GM23338 (cell line): ENCODE measurements at regions not wholly inside any gene's neighbourhood (a gene's known extent, or its start where the extent isn't known, plus 50 kb on each side); places are given as distances from the start of the nearest gene placed in this dataset.

ENCODE experiments used
- ATAC-seq: fragments of 200-7000 bp; cut with Tn5 transposase; 3 replicates; pipeline ENCODE4 v1.9.1; 2020
- DNase-seq: peaks from one replicate; pipeline ENCODE4 v3.0.0-alpha.2; 2015; ENCODE audit warnings: low spot score
- H2AFZ ChIP-seq: fragments of 200-600 bp; sonication (generic); 2 replicates; pipeline ENCODE4 v1.8.0; 2016; ENCODE audit warnings: antibody characterized with exemption, mild to moderate bottlenecking, moderate library complexity
- H3F3A ChIP-seq: fragments of 200-600 bp; sonication (generic); replicated peaks from 2 replicates; pipeline ENCODE4 v1.8.0; 2017; ENCODE audit warnings: antibody characterized with exemption, mixed run types, low read depth
- H3K27ac ChIP-seq: fragments of 200-600 bp; sonication (generic); 2 replicates; pipeline ENCODE4 v1.6.1; 2016; ENCODE audit warnings: low read depth
- H3K27me3 ChIP-seq: fragments of 200-600 bp; sonication (generic); 2 replicates; pipeline ENCODE4 v1.8.0; 2016; ENCODE audit warnings: mild to moderate bottlenecking, mixed run types, moderate library complexity; ENCODE audit not compliant: insufficient read depth
- H3K36me3 ChIP-seq: fragments of 200-600 bp; sonication (generic); 2 replicates; pipeline ENCODE4 v1.8.0; 2016; ENCODE audit warnings: mild to moderate bottlenecking; ENCODE audit not compliant: insufficient read depth
- H3K4me1 ChIP-seq: fragments of 200-600 bp; sonication (generic); 2 replicates; pipeline ENCODE4 v1.8.0; 2016; ENCODE audit warnings: mild to moderate bottlenecking, moderate library complexity; ENCODE audit not compliant: insufficient read depth
- H3K4me2 ChIP-seq: fragments of 200-600 bp; sonication (generic); 2 replicates; pipeline ENCODE4 v1.7.1; 2017; ENCODE audit warnings: mixed run types
- H3K4me3 ChIP-seq: fragments of 200-600 bp; sonication (generic); 2 replicates; pipeline ENCODE4 v1.6.1; 2016; ENCODE audit warnings: mixed run types
- H3K79me2 ChIP-seq: fragments of 200-600 bp; sonication (generic); replicated peaks from 2 replicates; pipeline ENCODE4 v1.8.0; 2017; ENCODE audit warnings: mild to moderate bottlenecking; ENCODE audit not compliant: insufficient read depth
- H3K9me2 ChIP-seq: fragments of 200-600 bp; sonication (generic); 2 replicates; pipeline ENCODE4 v1.8.0; 2017; ENCODE audit not compliant: insufficient read depth
- H4K20me1 ChIP-seq: fragments of 200-600 bp; sonication (generic); replicated peaks from 2 replicates; pipeline ENCODE4 v1.8.0; 2017; ENCODE audit warnings: mild to moderate bottlenecking; ENCODE audit not compliant: insufficient read depth
- H3K27ac Mint-ChIP-seq: 2 replicates; pipeline ENCODE4 v1.8.0; 2020; ENCODE audit warnings: inconsistent platforms, mild to moderate bottlenecking, moderate library complexity, mixed read lengths
- H3K27me3 Mint-ChIP-seq: 3 replicates; pipeline ENCODE4 v1.8.0; 2022; ENCODE audit warnings: low read depth, mild to moderate bottlenecking, moderate library complexity, mixed read lengths, inconsistent platforms; ENCODE audit not compliant: insufficient read depth, poor library complexity
- H3K36me3 Mint-ChIP-seq: 3 replicates; pipeline ENCODE4 v1.8.0; 2021; ENCODE audit warnings: low read depth, mild to moderate bottlenecking, inconsistent platforms, moderate library complexity, mixed read lengths
- H3K4me1 Mint-ChIP-seq: 3 replicates; pipeline ENCODE4 v1.8.0; 2020; ENCODE audit warnings: mild to moderate bottlenecking, inconsistent platforms, mixed read lengths
- H3K4me3 Mint-ChIP-seq: 3 replicates; pipeline ENCODE4 v1.8.0; 2021; ENCODE audit warnings: moderate library complexity, mild to moderate bottlenecking, inconsistent platforms, mixed read lengths
- H3K9me3 Mint-ChIP-seq: 3 replicates; pipeline ENCODE4 v1.8.0; 2020; ENCODE audit warnings: moderate library complexity, mild to moderate bottlenecking, inconsistent platforms, mixed read lengths
- CREB1 ChIP-seq: fragments of 250-450 bp; sonication (Bioruptor Pico); IDR thresholded peaks from 2 replicates; pipeline ENCODE4 v1.5.0; 2020; ENCODE audit warnings: low read depth, mild to moderate bottlenecking, moderate library complexity
- EZH2 ChIP-seq: fragments of 200-600 bp; sonication (generic); IDR thresholded peaks from one replicate; pipeline ENCODE4 v1.8.0; 2017; ENCODE audit warnings: antibody characterized with exemption, mild to moderate bottlenecking, low read depth; ENCODE audit not compliant: unreplicated experiment
- EZH2phosphoT487 ChIP-seq: fragments of 200-600 bp; sonication (generic); IDR thresholded peaks from one replicate; pipeline ENCODE4 v1.8.1; 2018; ENCODE audit warnings: antibody characterized with exemption; ENCODE audit not compliant: unreplicated experiment
- JUNB ChIP-seq: IDR thresholded peaks from one replicate; pipeline ENCODE4 v1.6.1; 2016; ENCODE audit warnings: antibody characterized with exemption; ENCODE audit not compliant: unreplicated experiment
- POLR2AphosphoS5 ChIP-seq: IDR thresholded peaks from 2 replicates; pipeline ENCODE4 v1.6.1; 2016; ENCODE audit warnings: antibody characterized with exemption, low read depth
- STAT1 ChIP-seq: IDR thresholded peaks from one replicate; pipeline ENCODE4 v1.6.1; 2016; ENCODE audit warnings: antibody characterized with exemption; ENCODE audit not compliant: unreplicated experiment
- ZNF114 ChIP-seq: fragments of 250-450 bp; sonication (Bioruptor Pico); IDR thresholded peaks from 2 replicates; pipeline ENCODE4 v1.5.0; 2020; ENCODE audit warnings: mild to moderate bottlenecking, moderate library complexity
- ZNF331 ChIP-seq: fragments of 250-450 bp; sonication (Bioruptor Pico); IDR thresholded peaks from 2 replicates; pipeline ENCODE4 v1.5.0; 2020; ENCODE audit warnings: low read depth, mild to moderate bottlenecking, moderate library complexity
- TF ChIP-seq, protein P1 (sequence below), 2 experiments: fragments of 200-600 bp in 1 of 2; sonication (generic) in 1 of 2; conservative IDR thresholded peaks; 2 replicates each; pipeline versions ENCODE4 v1.5.1 to v1.6.1; 2016 to 2017; ENCODE audit warnings: antibody characterized with exemption in 2 of 2, low read depth in 2 of 2, mild to moderate bottlenecking in 2 of 2, moderate library complexity in 1 of 2
- TF ChIP-seq, protein P2 (sequence below): IDR thresholded peaks from one replicate; pipeline ENCODE4 v1.6.1; 2018; ENCODE audit warnings: antibody characterized with exemption; ENCODE audit not compliant: unreplicated experiment
- TF ChIP-seq, protein P3 (sequence below): IDR thresholded peaks from 2 replicates; pipeline ENCODE4 v1.6.1; 2016; ENCODE audit warnings: antibody characterized with exemption

DNA sequence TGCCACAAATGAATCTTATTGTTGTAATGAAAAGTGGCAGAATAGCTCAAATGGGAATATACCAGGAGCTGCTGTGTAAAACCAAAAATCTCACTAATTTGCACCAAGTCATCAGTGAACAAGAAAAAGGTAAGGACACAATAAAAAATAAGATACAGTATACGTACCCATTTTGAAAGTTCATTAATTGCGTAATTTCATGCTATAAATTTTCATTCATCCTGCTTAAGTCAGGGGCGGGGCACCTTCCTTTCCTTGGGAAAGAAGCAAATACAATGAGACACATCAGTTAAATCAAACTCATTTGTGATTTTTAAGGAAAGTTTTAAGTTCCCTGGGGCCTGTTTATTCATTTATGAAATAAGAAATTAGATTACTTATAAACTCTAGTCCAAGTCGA, 65.4 kb downstream of the HSPA13 start:
- Histone ChIP-seq H3K4me3 (no peak overlapping the region), H3K9me2 (no peaks in the 10 kb centered on the region), H3F3A (no peaks in the 10 kb centered on the region), H3K27me3 (no peaks in the 10 kb centered on the region), H3K36me3 (no peaks in the 10 kb centered on the region), H3K4me1 (no peaks in the 10 kb centered on the region), H3K4me2 (no peak overlapping the region), H3K27ac (no peak overlapping the region), H3K79me2 (no peaks in the 10 kb centered on the region), H2AFZ (no peak overlapping the region), H4K20me1 (no peaks in the 10 kb centered on the region)
- no peaks in the 10 kb centered on the region for H3K27me3 Mint-ChIP-seq
- H3K27ac Mint-ChIP-seq: no peak overlapping the region
- ATAC-seq (no peak), DNase-seq (no peak)
- H3K36me3 Mint-ChIP-seq: no peaks in the 10 kb centered on the region
- H3K9me3 Mint-ChIP-seq: no peaks in the 10 kb centered on the region
- no peak overlapping the region for H3K4me3 Mint-ChIP-seq
- no peak for TF ChIP-seq CREB1 (CRISPR knock-in tag)
- TF ChIP-seq, protein P1, sequence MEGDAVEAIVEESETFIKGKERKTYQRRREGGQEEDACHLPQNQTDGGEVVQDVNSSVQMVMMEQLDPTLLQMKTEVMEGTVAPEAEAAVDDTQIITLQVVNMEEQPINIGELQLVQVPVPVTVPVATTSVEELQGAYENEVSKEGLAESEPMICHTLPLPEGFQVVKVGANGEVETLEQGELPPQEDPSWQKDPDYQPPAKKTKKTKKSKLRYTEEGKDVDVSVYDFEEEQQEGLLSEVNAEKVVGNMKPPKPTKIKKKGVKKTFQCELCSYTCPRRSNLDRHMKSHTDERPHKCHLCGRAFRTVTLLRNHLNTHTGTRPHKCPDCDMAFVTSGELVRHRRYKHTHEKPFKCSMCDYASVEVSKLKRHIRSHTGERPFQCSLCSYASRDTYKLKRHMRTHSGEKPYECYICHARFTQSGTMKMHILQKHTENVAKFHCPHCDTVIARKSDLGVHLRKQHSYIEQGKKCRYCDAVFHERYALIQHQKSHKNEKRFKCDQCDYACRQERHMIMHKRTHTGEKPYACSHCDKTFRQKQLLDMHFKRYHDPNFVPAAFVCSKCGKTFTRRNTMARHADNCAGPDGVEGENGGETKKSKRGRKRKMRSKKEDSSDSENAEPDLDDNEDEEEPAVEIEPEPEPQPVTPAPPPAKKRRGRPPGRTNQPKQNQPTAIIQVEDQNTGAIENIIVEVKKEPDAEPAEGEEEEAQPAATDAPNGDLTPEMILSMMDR (conservative IDR thresholded peaks at IDR 0.05; ENCODE audit: low read depth in 2 of 2): no peak
- TF ChIP-seq EZH2phosphoT487: no peak
- H3K4me1 Mint-ChIP-seq: peaks cover 4% of the 10 kb centered on the region; the same call in 1 of the 3 replicates

DNA sequence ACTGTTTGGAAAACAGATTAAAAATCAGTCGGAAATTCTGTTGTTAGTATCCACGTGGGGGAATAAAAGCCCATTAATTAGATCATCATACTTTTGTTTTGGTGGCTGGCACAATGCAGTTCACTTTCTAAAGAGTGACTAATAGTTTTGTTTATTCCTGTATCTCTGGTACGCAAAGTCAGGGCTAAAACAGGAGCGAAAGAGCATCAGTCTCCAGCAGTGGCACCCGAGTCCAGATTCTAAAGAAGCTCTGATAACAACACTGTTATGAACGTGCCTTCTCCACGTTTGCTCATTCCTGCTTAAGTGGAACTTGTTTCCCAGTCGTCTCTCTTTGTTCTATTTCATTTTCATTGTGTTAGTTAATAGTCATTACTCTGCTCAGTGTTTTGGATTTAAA, 69.6 kb downstream of the HSPA13 start:
- H3K27ac Mint-ChIP-seq: no peak overlapping the region; the same call in 1 of the 2 replicates
- no peaks in the 10 kb centered on the region for H3K27me3 ChIP-seq
- H3K9me2 ChIP-seq: 0 out of 2 replicates have a peak, but pooled peaks cover 3% of the 10 kb centered on the region
- no peaks in the 10 kb centered on the region for H3K79me2 ChIP-seq
- H3K27ac ChIP-seq: no peak overlapping the region
- no peaks in the 10 kb centered on the region for H3K36me3 ChIP-seq
- DNase-seq (no peak), ATAC-seq (no peak)
- no peak overlapping the region for H2AFZ ChIP-seq
- H4K20me1 ChIP-seq: no peaks in the 10 kb centered on the region
- no peak overlapping the region for H3K4me3 Mint-ChIP-seq
- H3K4me1 Mint-ChIP-seq: peaks cover 5% of the 10 kb centered on the region; the same call in 2 of the 3 replicates
- H3K4me3 ChIP-seq: no peak overlapping the region
- no peaks in the 10 kb centered on the region for H3K27me3 Mint-ChIP-seq
- no peaks in the 10 kb centered on the region; the same call in 1 of the 2 replicates for H3K4me1 ChIP-seq
- no peaks in the 10 kb centered on the region for H3K36me3 Mint-ChIP-seq
- H3K4me2 ChIP-seq: no peak overlapping the region
- no peaks in the 10 kb centered on the region for H3K9me3 Mint-ChIP-seq
- H3F3A ChIP-seq: no peaks in the 10 kb centered on the region
- TF ChIP-seq ZNF331 (no peak), STAT1 (no peak), CREB1 (CRISPR knock-in tag) (no peak), ZNF114 (no peak), EZH2 (no peak), POLR2AphosphoS5 (no peak), JUNB (no peak)
- TF ChIP-seq, protein P2, sequence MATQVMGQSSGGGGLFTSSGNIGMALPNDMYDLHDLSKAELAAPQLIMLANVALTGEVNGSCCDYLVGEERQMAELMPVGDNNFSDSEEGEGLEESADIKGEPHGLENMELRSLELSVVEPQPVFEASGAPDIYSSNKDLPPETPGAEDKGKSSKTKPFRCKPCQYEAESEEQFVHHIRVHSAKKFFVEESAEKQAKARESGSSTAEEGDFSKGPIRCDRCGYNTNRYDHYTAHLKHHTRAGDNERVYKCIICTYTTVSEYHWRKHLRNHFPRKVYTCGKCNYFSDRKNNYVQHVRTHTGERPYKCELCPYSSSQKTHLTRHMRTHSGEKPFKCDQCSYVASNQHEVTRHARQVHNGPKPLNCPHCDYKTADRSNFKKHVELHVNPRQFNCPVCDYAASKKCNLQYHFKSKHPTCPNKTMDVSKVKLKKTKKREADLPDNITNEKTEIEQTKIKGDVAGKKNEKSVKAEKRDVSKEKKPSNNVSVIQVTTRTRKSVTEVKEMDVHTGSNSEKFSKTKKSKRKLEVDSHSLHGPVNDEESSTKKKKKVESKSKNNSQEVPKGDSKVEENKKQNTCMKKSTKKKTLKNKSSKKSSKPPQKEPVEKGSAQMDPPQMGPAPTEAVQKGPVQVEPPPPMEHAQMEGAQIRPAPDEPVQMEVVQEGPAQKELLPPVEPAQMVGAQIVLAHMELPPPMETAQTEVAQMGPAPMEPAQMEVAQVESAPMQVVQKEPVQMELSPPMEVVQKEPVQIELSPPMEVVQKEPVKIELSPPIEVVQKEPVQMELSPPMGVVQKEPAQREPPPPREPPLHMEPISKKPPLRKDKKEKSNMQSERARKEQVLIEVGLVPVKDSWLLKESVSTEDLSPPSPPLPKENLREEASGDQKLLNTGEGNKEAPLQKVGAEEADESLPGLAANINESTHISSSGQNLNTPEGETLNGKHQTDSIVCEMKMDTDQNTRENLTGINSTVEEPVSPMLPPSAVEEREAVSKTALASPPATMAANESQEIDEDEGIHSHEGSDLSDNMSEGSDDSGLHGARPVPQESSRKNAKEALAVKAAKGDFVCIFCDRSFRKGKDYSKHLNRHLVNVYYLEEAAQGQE: no peak
- TF ChIP-seq, protein P3, sequence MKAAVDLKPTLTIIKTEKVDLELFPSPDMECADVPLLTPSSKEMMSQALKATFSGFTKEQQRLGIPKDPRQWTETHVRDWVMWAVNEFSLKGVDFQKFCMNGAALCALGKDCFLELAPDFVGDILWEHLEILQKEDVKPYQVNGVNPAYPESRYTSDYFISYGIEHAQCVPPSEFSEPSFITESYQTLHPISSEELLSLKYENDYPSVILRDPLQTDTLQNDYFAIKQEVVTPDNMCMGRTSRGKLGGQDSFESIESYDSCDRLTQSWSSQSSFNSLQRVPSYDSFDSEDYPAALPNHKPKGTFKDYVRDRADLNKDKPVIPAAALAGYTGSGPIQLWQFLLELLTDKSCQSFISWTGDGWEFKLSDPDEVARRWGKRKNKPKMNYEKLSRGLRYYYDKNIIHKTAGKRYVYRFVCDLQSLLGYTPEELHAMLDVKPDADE: no peak
